HG02884 (cell line): ENCODE measurements at regions not wholly inside any gene's neighbourhood (a gene's known extent, or its start where the extent isn't known, plus 50 kb on each side); places are given as distances from the start of the nearest gene placed in this dataset.
"Not testable (repeated sequence)": the region's sequence is repeated elsewhere in the genome, so short reads cannot be mapped to it uniquely, and the experiment has no call there.

Experiments
- ATAC-seq: cut with Tn5 transposase; IDR thresholded peaks from one replicate; pipeline ENCODE4 v1.9.1; 2021; ENCODE audit warnings: mild to moderate bottlenecking, moderate library complexity; ENCODE audit not compliant: unreplicated experiment

DNA sequence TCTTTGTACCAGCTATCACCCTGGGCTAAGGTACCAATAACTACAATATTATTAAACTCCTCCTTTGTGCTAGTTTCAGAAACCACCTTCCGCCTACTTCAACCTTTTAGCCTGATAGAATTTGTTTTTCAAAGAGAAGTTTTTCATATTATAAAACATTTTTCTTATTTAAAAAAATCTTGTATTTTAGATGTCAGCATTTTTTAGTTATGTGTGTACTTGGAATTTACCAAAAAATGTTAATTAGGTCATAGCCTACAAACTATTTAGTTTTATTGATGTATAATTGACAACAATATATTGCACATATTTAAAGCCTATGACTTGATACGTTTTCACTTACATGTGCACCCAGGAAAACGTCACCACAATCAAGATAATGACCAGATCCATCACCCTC lies 1097.6 kb downstream of the JRKL start:
- no peak for ATAC-seq

GRCh38 chr11:97498891-97499290 lies 1109.1 kb downstream of the JRKL start:
- ATAC-seq, result no peak

- no peak for ATAC-seq
Measured at GRCh38 chr11:97502201-97502600, 1112.4 kb downstream of the JRKL start.

DNA sequence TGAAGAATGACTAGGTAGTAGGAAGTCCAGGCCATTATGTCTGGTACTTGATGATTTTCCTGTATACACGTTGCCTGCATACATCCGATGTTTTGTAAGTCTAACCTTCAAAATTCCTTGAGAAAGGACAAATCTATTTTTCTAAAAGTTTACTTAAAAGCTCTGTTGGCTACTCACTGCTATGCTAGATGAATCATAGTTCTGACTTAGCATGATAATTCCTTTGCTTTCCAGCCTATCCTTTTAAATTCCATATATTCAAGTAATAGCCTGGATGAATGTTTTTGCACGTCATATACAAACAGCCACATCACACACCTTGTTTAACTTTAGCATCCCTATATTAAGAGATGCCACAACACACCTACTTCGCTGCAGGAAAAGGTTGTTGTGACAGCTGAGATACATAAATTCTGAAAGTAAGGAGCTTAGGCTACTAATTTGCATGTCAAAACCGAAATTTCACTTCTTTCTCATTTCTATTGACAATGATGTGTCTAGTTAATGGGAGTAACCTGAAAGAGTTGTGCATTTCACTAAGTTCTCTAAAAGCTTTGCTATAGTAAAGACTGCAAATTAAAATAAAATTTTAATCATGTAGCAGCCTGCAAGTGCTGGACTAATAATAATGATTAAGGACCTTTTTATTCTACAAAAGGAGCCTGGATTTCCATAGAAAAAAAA lies 1116.4 kb downstream of the JRKL start:
- no peak for ATAC-seq

DNA sequence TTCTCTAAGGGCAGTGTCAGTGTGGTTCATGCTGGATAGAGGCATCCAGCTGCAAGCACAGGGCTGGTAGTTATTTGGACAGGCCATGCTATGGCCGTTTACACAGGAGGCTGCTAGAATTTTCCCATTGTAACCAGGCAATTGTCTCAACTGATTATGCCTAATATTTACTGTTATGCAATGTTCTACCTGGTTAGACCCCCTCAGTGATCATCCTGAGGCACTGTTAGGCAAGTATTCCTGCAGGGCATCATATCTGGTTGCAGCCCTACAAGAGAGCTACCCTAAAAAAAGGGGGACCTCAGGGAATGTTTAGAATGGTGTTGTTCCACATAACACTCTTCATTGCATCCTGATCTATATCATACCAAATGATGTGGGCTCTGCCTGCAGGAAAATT lies 1124.6 kb downstream of the JRKL start:
- no peak for ATAC-seq

DNA sequence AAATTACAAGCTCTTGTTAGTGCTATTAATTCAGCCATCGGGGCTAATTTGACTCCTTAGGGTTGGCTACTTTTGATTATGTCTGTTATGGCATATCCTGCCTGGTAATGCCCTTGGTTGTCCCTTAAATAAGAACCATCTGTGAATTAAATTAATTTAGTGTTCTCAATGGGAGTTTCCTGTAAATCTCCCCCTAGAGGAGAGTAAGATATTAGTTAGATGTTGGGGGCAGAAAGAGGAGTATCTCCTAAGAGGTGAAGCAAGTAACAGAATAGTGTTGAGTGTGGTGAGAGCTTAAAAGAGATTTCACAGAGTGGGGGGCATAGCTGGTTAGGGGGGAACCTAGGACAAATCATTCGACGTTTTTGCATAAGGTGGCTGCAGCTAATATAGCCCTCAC lies 1126.9 kb downstream of the JRKL start:
- no peak for ATAC-seq

GRCh38 chr11:97525273-97525672 lies 1135.5 kb downstream of the JRKL start:
- no peak for ATAC-seq

DNA sequence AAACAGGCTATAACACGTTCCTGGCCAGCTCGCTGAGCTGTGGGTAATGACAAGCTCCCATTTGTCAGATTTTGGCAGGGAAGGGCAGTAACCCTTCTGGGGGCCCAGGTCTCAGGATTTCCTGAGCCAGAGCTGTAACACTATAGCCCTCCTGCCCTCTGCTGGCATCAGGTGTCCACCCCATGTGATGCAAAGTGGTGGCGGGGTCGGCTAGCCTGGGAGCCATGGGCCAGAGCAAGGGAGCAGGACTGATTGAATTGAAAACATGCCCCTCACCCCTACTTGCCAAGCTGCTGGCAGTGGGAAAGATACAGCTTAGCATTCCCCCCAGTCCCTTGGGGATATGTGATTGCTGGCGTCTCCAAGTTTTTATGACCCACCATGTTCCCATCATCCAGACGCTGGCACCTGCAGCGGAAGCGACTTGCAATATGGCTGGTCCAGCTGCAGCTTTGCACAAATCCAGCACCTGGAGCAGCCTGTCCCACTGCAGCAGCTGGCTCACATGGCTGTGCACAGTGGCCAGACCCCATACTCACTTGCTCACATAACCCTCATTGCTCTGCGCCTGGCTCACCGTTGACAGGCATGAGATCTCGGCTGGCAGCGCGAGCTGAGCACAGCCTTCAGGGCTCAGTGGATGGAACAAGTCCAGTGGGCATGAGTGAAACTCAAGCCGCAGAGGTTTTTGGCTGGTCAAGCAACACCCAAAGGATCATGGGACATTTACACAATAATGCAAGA lies 1147.8 kb downstream of the JRKL start:
- no peak for ATAC-seq

DNA sequence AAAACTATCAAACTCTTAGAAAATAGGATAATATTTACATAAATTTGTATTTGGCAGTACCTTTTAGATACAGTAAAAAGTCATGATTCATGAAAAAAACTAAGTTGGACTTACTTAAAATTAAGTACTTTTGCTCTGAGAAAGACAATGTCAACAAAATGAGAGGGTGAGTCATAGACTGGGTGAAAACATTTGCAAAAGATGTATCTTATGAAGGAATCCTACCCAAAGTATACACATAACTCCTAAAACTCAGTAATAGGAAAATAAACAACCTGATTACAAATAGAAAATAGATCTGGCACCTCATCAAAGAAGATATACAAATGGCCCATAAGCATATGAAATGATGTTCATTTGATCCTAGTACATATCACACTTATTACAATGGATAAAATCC lies 1154.6 kb downstream of the JRKL start:
- no peak for ATAC-seq

GRCh38 chr11:97548280-97548679 lies 1158.5 kb downstream of the JRKL start:
- no peak for ATAC-seq

DNA sequence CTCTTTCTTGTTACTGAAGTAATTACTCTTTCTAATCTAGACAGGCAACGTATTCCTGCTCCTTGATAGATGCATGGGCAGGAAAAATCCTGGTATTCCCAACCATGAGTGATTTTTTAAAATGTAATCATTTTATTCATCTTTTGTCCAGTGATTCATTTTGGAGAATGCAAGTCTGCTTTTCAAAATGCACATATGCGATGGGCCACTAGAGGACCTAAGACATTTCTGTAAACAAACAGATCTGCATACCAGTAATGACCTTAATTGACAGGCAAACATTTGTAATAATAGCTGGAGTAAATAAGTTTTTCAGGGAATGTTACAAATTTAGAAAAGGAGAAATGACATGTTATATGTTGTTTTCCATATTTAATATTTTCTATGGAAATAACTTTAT lies 1167.6 kb downstream of the JRKL start:
- no peak for ATAC-seq

DNA sequence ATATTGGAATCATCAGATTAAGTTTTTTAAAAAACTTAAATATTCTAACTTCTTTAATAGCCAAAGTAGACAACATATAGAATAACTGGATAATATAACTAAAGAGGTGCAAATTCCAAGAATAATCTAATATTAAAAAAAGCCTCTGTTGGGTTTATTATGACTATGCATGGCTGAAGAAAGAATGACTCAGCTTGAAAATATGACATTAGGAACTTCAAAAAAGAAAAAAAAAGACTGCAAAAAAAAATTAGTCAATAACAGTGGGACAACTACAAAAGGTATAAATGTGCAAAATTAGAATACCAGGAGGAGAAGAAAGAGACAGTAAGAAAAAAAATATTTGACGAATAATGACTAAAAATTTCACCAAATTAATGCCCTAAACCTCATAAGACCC lies 1178.0 kb downstream of the JRKL start:
- ATAC-seq, result no peak

- ATAC-seq, result no peak
Measured at GRCh38 chr11:97570636-97571035, 1180.8 kb downstream of the JRKL start.

- not testable (repeated sequence) for ATAC-seq
Measured at GRCh38 chr11:97573771-97574170, 1184.0 kb downstream of the JRKL start.

DNA sequence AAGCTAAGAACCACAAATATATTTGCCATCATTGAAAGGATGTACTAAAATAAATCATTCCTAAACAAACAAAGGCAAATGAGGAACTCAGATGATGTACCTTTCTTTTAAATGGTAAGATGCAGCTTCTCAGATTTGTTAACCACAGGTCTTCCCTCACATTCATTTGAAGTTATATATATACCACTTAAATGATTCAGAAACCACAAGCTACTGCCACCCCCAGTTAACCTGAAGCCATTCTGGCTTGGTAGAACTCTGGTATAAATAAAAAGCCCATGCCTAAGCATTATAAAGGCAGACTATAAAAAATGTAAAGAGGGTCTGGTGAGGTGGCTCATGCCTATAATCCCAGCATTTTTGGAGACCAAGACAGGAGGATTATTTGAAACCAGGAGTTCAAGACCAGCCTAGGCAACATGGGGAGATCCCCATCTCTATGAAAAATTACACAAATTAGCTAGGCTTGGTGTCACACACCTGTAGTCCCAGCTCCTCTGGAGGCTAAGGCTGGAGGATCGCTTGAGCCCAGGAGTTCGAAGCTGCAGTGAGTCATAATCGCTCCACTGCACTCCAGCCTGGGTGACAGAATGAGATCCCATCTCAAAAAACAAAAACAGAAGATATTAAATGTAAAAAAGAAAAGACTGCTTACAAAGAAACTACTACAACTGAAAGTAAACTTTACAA lies 1185.3 kb downstream of the JRKL start:
- no peak for ATAC-seq

DNA sequence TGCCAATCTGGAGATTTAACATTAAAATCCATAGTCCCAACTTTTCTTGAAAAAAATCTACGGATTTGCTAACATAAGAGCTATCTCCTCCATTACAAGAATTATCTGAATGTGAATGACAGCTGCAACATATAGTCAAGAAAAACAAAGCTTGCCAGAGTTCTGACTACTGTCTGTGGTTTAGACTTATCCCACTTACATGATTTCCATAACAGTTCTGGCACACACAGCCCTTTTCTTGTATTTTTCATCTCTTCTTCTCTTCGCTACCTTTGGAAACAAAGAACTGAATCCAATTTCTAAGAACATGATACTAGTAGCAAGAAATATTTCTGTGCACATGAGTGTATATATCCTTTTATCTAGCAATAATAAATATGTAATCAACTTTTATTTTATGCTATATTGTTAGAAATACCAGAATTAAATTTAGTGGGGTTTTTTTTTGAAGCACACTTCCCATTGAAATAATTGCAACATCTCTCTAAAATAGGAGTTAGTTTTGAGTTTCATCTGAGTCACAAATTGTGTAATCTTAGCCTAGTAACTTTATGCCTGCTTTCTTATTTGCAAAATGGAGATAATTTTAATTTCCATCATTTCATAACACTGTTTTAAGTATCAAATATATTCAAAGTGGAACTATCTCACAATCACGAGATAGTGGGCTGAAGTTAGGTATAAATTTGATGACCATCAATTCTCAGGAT lies 1217.6 kb downstream of the JRKL start:
- ATAC-seq, result no peak

DNA sequence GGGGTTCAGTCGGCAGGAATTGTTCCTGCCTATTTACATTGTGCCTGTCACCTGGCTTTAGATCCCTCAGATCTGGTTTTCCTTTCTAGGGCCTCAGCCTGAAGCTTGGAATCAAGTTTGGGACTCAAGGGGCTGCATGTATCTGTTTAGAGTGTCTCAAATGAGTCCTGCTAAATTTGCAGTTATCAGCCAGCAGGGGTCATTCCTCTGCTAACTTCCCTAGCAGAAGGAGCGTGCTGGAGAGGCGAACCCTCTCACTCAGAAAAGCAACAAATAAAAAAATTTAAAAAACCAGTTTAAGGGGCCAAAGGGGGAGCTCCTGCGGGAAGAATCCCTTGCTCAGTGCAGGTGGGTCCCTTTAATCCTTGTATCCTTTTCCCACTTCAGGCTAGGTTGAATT lies 1220.2 kb downstream of the JRKL start:
- ATAC-seq, result no peak

- no peak for ATAC-seq
Measured at GRCh38 chr11:97610854-97611253, 1221.0 kb downstream of the JRKL start.

- ATAC-seq, result no peak
Measured at GRCh38 chr11:97611345-97611744, 1221.5 kb downstream of the JRKL start.

DNA sequence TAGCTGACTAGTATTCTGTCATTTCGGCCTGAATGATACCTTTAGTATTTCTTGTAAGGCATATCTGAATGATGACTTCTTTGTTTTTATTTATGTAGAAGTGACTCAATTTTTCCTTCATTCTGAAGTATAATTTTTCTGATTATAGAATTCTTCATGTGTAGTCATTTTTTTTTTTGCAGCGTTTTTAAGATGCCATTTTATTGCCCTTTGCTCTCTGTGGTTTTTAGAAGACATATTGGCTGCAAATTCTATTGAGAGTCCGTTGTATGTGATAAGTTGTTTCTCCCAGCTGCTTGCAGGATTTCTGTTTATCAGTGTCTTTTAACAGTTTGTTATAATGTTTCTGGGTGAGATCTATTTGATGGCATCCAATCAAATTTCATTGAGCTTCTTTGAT lies 1224.8 kb downstream of the JRKL start:
- no peak for ATAC-seq

- ATAC-seq, result no peak
Measured at GRCh38 chr11:97615546-97615945, 1225.7 kb downstream of the JRKL start.
